ENCODE measurements at regions not wholly inside any gene's neighbourhood (a gene's known extent, or its start where the extent isn't known, plus 50 kb on each side); places are given as distances from the start of the nearest gene placed in this dataset.

DNA sequence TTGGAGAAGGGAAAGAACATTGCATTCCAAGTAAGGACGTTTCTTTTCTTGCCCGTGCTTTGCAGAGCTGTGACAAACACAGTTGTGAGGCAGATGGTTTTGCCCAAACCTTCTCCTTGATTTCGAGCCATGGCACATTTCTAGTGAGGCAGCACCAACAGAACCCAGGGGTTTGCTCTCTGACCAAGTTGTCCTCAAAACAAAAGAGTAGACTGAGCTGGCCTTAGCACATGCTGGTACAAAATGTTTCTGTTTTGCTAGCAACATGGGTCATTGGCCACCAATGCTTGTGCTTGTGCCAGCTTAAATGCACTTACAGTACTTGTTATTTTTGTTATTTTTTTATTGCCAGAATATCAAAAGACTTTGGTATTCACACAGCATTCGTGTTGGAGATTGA lies 328.8 kb downstream of the GADD45G start:
- Histone ChIP-seq H3K4me2 (no peak overlapping the region), H3K9me2 (ENCODE audit: insufficient read depth) (peaks cover 6% of the 10 kb centered on the region; the same call in 1 of the 2 replicates), H3K4me3 (no peak overlapping the region), H4K20me1 (replicated peaks; ENCODE audit: insufficient read depth) (no peaks in the 10 kb centered on the region), H3K36me3 (ENCODE audit: insufficient read depth) (no peaks in the 10 kb centered on the region), H3F3A (replicated peaks; ENCODE audit: low read depth) (no peaks in the 10 kb centered on the region), H3K4me1 (ENCODE audit: insufficient read depth) (no peaks in the 10 kb centered on the region), H3K79me2 (replicated peaks; ENCODE audit: insufficient read depth) (no peaks in the 10 kb centered on the region), H3K27me3 (ENCODE audit: insufficient read depth) (no peaks in the 10 kb centered on the region), H2AFZ (no peak overlapping the region), H3K27ac (ENCODE audit: low read depth) (no peak overlapping the region)
- H3K27ac Mint-ChIP-seq, result no peak overlapping the region
- H3K36me3 Mint-ChIP-seq (ENCODE audit: low read depth), result no peaks in the 10 kb centered on the region
- no peak for TF ChIP-seq JUNB (IDR thresholded peaks at IDR 0.05; ENCODE audit: unreplicated experiment)
- no peak for TF ChIP-seq NANOG (IDR thresholded peaks at IDR 0.05; ENCODE audit: borderline replicate concordance)
- TF ChIP-seq, protein P1, sequence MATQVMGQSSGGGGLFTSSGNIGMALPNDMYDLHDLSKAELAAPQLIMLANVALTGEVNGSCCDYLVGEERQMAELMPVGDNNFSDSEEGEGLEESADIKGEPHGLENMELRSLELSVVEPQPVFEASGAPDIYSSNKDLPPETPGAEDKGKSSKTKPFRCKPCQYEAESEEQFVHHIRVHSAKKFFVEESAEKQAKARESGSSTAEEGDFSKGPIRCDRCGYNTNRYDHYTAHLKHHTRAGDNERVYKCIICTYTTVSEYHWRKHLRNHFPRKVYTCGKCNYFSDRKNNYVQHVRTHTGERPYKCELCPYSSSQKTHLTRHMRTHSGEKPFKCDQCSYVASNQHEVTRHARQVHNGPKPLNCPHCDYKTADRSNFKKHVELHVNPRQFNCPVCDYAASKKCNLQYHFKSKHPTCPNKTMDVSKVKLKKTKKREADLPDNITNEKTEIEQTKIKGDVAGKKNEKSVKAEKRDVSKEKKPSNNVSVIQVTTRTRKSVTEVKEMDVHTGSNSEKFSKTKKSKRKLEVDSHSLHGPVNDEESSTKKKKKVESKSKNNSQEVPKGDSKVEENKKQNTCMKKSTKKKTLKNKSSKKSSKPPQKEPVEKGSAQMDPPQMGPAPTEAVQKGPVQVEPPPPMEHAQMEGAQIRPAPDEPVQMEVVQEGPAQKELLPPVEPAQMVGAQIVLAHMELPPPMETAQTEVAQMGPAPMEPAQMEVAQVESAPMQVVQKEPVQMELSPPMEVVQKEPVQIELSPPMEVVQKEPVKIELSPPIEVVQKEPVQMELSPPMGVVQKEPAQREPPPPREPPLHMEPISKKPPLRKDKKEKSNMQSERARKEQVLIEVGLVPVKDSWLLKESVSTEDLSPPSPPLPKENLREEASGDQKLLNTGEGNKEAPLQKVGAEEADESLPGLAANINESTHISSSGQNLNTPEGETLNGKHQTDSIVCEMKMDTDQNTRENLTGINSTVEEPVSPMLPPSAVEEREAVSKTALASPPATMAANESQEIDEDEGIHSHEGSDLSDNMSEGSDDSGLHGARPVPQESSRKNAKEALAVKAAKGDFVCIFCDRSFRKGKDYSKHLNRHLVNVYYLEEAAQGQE (IDR thresholded peaks at IDR 0.05; ENCODE audit: unreplicated experiment), result no peak
- no peak for TF ChIP-seq EZH2 (IDR thresholded peaks at IDR 0.05; ENCODE audit: low read depth, unreplicated experiment)
- TF ChIP-seq, protein P2, sequence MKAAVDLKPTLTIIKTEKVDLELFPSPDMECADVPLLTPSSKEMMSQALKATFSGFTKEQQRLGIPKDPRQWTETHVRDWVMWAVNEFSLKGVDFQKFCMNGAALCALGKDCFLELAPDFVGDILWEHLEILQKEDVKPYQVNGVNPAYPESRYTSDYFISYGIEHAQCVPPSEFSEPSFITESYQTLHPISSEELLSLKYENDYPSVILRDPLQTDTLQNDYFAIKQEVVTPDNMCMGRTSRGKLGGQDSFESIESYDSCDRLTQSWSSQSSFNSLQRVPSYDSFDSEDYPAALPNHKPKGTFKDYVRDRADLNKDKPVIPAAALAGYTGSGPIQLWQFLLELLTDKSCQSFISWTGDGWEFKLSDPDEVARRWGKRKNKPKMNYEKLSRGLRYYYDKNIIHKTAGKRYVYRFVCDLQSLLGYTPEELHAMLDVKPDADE (IDR thresholded peaks at IDR 0.05), result no peak
- no peak for TF ChIP-seq STAT1 (IDR thresholded peaks at IDR 0.05; ENCODE audit: unreplicated experiment)
- TF ChIP-seq, protein P3, sequence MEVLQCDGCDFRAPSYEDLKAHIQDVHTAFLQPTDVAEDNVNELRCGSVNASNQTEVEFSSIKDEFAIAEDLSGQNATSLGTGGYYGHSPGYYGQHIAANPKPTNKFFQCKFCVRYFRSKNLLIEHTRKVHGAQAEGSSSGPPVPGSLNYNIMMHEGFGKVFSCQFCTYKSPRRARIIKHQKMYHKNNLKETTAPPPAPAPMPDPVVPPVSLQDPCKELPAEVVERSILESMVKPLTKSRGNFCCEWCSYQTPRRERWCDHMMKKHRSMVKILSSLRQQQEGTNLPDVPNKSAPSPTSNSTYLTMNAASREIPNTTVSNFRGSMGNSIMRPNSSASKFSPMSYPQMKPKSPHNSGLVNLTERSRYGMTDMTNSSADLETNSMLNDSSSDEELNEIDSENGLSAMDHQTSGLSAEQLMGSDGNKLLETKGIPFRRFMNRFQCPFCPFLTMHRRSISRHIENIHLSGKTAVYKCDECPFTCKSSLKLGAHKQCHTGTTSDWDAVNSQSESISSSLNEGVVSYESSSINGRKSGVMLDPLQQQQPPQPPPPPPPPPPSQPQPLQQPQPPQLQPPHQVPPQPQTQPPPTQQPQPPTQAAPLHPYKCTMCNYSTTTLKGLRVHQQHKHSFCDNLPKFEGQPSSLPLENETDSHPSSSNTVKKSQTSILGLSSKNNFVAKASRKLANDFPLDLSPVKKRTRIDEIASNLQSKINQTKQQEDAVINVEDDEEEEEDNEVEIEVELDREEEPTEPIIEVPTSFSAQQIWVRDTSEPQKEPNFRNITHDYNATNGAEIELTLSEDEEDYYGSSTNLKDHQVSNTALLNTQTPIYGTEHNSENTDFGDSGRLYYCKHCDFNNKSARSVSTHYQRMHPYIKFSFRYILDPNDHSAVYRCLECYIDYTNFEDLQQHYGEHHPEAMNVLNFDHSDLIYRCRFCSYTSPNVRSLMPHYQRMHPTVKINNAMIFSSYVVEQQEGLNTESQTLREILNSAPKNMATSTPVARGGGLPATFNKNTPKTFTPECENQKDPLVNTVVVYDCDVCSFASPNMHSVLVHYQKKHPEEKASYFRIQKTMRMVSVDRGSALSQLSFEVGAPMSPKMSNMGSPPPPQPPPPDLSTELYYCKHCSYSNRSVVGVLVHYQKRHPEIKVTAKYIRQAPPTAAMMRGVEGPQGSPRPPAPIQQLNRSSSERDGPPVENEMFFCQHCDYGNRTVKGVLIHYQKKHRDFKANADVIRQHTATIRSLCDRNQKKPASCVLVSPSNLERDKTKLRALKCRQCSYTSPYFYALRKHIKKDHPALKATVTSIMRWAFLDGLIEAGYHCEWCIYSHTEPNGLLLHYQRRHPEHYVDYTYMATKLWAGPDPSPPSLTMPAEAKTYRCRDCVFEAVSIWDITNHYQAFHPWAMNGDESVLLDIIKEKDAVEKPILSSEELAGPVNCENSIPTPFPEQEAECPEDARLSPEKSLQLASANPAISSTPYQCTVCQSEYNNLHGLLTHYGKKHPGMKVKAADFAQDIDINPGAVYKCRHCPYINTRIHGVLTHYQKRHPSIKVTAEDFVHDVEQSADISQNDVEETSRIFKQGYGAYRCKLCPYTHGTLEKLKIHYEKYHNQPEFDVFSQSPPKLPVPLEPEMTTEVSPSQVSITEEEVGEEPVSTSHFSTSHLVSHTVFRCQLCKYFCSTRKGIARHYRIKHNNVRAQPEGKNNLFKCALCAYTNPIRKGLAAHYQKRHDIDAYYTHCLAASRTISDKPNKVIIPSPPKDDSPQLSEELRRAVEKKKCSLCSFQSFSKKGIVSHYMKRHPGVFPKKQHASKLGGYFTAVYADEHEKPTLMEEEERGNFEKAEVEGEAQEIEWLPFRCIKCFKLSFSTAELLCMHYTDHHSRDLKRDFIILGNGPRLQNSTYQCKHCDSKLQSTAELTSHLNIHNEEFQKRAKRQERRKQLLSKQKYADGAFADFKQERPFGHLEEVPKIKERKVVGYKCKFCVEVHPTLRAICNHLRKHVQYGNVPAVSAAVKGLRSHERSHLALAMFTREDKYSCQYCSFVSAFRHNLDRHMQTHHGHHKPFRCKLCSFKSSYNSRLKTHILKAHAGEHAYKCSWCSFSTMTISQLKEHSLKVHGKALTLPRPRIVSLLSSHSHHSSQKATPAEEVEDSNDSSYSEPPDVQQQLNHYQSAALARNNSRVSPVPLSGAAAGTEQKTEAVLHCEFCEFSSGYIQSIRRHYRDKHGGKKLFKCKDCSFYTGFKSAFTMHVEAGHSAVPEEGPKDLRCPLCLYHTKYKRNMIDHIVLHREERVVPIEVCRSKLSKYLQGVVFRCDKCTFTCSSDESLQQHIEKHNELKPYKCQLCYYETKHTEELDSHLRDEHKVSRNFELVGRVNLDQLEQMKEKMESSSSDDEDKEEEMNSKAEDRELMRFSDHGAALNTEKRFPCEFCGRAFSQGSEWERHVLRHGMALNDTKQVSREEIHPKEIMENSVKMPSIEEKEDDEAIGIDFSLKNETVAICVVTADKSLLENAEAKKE (CRISPR knock-in tag; IDR thresholded peaks at IDR 0.05), result no peak
- TF ChIP-seq, protein P4, sequence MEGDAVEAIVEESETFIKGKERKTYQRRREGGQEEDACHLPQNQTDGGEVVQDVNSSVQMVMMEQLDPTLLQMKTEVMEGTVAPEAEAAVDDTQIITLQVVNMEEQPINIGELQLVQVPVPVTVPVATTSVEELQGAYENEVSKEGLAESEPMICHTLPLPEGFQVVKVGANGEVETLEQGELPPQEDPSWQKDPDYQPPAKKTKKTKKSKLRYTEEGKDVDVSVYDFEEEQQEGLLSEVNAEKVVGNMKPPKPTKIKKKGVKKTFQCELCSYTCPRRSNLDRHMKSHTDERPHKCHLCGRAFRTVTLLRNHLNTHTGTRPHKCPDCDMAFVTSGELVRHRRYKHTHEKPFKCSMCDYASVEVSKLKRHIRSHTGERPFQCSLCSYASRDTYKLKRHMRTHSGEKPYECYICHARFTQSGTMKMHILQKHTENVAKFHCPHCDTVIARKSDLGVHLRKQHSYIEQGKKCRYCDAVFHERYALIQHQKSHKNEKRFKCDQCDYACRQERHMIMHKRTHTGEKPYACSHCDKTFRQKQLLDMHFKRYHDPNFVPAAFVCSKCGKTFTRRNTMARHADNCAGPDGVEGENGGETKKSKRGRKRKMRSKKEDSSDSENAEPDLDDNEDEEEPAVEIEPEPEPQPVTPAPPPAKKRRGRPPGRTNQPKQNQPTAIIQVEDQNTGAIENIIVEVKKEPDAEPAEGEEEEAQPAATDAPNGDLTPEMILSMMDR (conservative IDR thresholded peaks at IDR 0.05; ENCODE audit: low read depth in 2 of 2), result no peak
- no peak for TF ChIP-seq POLR2AphosphoS5 (IDR thresholded peaks at IDR 0.05; ENCODE audit: low read depth)
- TF ChIP-seq ZNF331 (CRISPR knock-in tag; IDR thresholded peaks at IDR 0.05; ENCODE audit: low read depth), result no peak
- no peak for TF ChIP-seq ZNF114 (CRISPR knock-in tag; IDR thresholded peaks at IDR 0.05)
- no peak for TF ChIP-seq CREB1 (CRISPR knock-in tag; IDR thresholded peaks at IDR 0.05; ENCODE audit: low read depth)
- no peak for TF ChIP-seq EZH2phosphoT487 (IDR thresholded peaks at IDR 0.05; ENCODE audit: unreplicated experiment)
- H3K27me3 Mint-ChIP-seq (ENCODE audit: insufficient read depth, low read depth, poor library complexity), result peaks cover 5% of the 10 kb centered on the region
- no peak for DNase-seq (ENCODE audit: low spot score)
- no peak overlapping the region for H3K4me3 Mint-ChIP-seq
- ATAC-seq, result no peak
- no peaks in the 10 kb centered on the region for H3K9me3 Mint-ChIP-seq
- H3K4me1 Mint-ChIP-seq, result peaks cover 6% of the 10 kb centered on the region; the same call in 2 of the 3 replicates

All from GM23338 (cell line).